ENCODE measurements at regions not wholly inside any gene's neighbourhood (a gene's known extent, or its start where the extent isn't known, plus 50 kb on each side); places are given as distances from the start of the nearest gene placed in this dataset.

DNA sequence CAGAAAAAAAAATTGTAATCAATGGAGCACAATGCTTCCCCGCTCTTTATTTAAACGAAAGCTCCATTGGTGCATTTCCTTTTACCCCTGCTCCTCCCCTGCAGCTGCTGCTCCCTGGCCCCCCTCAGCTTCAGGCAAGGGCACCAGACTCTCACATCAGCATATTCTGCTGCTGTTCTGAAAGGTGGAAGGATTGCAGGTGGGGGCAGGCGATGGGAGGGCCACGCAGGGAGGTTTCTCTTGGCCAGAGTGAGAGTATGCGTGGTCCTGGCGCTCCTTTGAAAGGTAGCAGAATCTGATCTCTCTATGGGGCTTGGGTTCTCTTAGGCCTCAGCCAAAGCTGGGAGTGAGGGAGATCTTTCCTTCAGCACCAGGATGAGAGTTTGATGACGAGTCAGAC is 240.9 kb upstream of the CADM1 start:
- TF ChIP-seq NFIC (IDR thresholded peaks at IDR 0.05) (no peak), TAF1 (IDR thresholded peaks at IDR 0.05; ENCODE audit: low read depth) (no peak), CEBPB (IDR thresholded peaks at IDR 0.05) (no peak), RAD21 (IDR thresholded peaks at IDR 0.05; ENCODE audit: low read depth) (no peak), CREB1 (IDR thresholded peaks at IDR 0.05; ENCODE audit: low read depth) (no peak), EGR1 (IDR thresholded peaks at IDR 0.05) (no peak), EP300 (IDR thresholded peaks at IDR 0.05; ENCODE audit: borderline replicate concordance) (no peak), YY1 (IDR thresholded peaks at IDR 0.05; ENCODE audit: low read depth) (no peak), FOXM1 (IDR thresholded peaks at IDR 0.05; ENCODE audit: borderline replicate concordance, low read depth) (no peak), ZBTB7A (IDR thresholded peaks at IDR 0.05; ENCODE audit: low read depth) (no peak)
- TF ChIP-seq, protein P1, sequence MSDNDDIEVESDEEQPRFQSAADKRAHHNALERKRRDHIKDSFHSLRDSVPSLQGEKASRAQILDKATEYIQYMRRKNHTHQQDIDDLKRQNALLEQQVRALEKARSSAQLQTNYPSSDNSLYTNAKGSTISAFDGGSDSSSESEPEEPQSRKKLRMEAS (IDR thresholded peaks at IDR 0.05) = no peak
- TF ChIP-seq, protein P2, sequence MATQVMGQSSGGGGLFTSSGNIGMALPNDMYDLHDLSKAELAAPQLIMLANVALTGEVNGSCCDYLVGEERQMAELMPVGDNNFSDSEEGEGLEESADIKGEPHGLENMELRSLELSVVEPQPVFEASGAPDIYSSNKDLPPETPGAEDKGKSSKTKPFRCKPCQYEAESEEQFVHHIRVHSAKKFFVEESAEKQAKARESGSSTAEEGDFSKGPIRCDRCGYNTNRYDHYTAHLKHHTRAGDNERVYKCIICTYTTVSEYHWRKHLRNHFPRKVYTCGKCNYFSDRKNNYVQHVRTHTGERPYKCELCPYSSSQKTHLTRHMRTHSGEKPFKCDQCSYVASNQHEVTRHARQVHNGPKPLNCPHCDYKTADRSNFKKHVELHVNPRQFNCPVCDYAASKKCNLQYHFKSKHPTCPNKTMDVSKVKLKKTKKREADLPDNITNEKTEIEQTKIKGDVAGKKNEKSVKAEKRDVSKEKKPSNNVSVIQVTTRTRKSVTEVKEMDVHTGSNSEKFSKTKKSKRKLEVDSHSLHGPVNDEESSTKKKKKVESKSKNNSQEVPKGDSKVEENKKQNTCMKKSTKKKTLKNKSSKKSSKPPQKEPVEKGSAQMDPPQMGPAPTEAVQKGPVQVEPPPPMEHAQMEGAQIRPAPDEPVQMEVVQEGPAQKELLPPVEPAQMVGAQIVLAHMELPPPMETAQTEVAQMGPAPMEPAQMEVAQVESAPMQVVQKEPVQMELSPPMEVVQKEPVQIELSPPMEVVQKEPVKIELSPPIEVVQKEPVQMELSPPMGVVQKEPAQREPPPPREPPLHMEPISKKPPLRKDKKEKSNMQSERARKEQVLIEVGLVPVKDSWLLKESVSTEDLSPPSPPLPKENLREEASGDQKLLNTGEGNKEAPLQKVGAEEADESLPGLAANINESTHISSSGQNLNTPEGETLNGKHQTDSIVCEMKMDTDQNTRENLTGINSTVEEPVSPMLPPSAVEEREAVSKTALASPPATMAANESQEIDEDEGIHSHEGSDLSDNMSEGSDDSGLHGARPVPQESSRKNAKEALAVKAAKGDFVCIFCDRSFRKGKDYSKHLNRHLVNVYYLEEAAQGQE (IDR thresholded peaks at IDR 0.05; ENCODE audit: low read depth) = no peak
- TF ChIP-seq, protein P3, sequence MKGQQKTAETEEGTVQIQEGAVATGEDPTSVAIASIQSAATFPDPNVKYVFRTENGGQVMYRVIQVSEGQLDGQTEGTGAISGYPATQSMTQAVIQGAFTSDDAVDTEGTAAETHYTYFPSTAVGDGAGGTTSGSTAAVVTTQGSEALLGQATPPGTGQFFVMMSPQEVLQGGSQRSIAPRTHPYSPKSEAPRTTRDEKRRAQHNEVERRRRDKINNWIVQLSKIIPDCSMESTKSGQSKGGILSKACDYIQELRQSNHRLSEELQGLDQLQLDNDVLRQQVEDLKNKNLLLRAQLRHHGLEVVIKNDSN (IDR thresholded peaks at IDR 0.05) = no peak

All from Ishikawa (cell line).